NCI-H1930 (cell line): ENCODE measurements at regions not wholly inside any gene's neighbourhood (a gene's known extent, or its start where the extent isn't known, plus 50 kb on each side); places are given as distances from the start of the nearest gene placed in this dataset.

Source experiments
- DNase-seq, 2 experiments: peaks; one replicate each; lab custom pipeline; 2025; lab: John Stamatoyannopoulos, UW

- no peak for DNase-seq
Measured at GRCh38 chr3:76897076-76897475, 142.8 kb upstream of the ROBO2 start.

- no peak for DNase-seq
Measured at GRCh38 chr3:76900596-76900995, 139.3 kb upstream of the ROBO2 start.

- no peak for DNase-seq
Measured at GRCh38 chr3:76908156-76908555, 131.7 kb upstream of the ROBO2 start.

DNA sequence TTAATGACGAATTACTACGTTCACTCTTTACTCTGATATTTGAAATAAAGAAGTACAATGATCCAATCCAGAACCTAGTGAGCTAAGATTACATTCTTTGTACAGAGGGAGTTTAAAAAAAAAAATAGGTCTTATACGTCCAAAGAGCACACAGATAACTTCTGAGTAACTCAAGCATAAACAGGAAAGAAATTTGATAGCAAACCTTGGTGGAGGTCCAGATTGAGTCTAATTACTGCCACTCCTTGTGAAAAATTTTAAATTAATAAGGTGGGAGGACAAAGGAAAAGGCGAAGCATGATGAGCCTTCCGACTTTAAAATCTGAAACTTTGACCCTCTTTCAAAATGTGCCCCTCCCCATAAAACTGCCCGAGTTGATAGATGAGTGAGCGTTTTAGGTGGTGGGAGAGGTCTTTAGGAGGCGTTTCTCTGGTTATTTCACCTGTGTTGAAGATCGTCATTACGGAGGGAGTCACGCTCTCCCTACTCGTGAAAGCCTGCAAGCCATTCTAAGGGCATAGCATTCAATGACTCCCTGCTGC lies 127.0 kb upstream of the ROBO2 start:
- DNase-seq: no peak

DNA sequence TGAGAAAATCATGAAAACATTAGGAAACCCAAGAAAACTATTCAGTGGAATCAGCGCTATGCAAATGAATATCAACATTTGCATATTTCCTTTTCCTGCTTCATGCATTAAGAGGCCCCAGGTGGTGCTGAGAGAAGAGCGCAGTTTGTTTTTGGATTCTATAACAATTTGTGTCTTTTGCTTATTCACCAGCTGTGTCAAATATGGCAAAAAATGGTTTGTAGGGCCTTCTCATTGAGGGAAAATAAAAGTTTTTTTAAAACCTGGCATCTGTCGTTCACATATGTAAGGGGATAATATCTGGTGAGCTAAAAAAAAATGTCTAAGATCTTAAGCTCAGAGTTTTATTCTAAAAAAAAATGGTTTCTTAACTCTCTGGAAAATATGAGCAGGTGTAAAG lies 122.5 kb upstream of the ROBO2 start:
- DNase-seq: no peak

- no peak for DNase-seq
Measured at GRCh38 chr3:76920511-76920910, 119.4 kb upstream of the ROBO2 start.

DNA sequence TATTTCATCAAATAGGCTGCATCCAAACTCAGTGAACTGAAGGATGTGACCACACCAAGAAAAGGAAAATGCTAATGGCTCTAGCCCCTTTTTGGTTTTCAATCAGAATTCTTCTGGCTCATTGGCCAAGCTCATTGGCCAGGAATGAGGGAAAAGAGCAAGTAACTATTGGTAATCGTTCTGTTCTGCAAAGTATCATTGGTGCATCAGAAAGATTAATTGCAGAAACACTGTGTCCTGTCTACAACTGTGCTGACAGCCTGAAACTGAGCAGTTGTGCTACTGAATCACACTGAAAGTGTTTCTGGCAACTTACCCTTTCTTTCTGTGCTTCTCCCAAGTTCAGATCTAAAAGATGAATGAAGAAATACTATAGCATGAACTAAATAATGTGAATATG lies 116.4 kb upstream of the ROBO2 start:
- DNase-seq: no peak

DNA sequence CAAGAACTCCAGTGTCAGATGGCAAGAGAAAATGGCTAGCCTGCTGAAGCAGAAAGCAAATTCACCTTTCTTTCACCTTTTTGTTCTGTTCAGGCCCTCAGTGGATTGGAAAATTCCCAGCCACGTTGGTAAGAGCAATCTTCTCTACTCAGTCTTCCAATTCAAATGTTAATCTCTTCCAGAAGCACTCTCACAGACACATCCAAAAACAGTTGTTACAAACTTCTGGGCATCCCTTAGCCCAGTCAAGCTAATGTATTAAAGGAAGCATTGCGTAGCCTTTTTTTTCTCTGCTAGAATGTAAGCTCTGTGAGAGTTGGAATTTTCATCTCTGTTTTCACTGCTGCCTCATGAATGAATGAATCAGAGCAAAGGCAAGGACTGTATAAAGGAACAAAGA lies 109.2 kb upstream of the ROBO2 start:
- DNase-seq: no peak

GRCh38 chr3:76933245-76933644 lies 106.7 kb upstream of the ROBO2 start:
- DNase-seq: no peak

DNA sequence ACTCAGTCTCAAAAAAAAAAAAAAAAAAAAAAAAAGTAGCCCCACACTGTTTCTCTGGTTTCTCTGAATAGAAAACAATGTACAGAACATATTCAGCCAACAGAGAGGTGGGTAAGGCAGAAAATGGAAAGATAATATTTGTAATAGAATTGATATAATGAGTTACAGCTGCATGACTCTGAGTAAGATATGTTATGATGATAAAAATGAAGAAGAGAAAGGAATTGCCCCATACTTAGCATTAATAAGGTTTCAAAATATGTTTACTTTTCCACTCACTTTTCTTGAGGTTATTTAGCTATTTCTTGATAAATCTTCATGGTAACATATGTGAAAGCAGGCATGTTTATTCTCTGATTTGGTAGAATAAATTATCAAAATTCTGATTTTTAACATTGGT lies 100.9 kb upstream of the ROBO2 start:
- no peak for DNase-seq

GRCh38 chr3:76940181-76940770 lies 99.6 kb upstream of the ROBO2 start:
- no peak for DNase-seq

DNA sequence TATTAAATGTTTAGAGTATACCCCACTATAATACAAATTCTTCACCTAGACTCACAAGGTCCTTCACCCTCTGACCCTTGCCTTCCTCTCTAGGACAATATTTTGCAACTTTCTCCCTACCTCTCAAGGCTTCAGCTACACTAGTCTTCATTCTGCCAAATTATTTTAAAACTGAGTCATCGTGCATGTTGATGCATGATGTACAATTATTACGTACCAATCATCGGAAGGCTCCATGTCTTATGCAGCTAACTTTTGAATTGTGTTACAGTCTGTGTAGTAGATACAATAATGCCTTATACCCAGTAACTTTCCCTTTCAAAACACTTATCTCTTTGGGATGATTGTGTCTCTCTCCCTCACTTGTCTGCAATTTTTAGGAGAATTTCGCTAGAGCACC lies 98.5 kb upstream of the ROBO2 start:
- DNase-seq: no peak

DNA sequence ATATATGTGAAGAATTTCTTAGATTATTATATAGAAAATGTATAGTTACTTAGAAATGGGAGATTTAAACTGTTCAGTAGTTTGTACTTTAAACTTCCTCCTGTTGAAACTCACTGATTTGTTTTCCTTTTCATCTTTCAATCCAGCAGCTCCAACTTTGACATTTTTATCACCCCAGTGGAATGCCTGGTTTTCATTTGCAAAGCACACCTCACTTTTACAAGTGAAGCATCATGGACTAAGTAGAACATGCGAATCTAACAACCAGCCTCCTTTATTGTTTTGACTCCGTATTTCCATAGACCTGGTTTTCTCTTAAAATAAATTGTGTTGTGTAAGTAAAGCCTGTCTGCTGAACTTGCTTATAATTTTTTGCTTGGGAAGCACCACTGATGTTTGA lies 97.8 kb upstream of the ROBO2 start:
- no peak for DNase-seq

DNA sequence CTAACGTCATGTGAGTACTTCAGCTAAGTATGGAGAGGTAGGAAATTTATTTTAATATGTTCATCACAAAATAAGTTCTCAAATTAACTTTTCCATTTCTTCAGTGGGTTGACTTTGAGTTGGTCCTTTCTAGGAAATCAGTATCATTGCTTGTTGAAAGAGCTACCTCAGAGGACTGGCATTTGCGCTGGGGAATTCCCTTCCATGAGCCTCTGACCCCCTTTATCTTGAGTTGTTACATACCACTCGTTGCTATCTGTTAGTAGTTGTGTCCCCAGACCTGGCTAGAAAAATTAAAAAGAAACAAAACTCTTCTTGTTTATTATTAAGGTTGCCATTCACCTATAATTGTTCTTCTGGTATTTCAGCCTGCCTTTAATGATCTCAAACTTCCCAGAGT lies 96.8 kb upstream of the ROBO2 start:
- no peak for DNase-seq

GRCh38 chr3:76943671-76944070 lies 96.2 kb upstream of the ROBO2 start:
- no peak for DNase-seq

DNA sequence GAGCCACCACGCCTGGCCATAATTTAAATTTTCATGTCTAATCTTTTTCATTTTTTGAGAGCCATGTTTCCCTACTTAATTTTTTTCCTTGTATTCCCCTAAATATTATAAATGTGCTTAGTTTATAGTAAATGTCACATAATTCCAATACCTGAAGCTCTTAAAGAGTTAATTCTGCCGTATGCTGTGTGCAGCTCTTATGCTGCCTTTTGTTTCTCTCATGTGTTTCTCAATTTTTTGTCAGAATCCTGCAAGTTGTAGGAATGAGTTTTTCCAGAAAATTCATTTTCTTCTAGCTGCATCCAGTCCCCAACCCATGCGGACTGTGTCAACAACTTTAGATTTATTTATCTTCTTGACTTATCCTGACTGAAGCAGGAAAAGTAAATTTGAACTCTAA lies 90.9 kb upstream of the ROBO2 start:
- DNase-seq: no peak

DNA sequence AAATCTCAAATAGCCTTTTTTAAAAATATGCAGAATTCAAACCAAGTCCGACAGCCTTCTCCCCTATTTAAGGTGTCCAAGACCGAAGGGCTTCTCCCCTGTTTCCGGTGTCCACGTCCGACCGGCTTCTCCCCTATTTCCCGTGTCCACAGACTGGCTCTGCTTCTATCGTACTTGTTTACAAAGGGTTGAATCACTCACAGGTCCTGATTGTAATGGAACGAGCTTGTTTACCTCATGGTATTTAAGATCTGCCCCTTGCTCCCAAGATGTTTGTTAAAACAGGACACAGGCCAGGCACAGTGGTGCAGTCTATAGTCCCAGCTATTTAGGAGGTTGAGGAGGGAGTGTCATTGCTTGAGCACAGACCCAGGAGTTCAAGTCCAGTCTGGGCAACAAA lies 90.4 kb upstream of the ROBO2 start:
- DNase-seq: no peak

DNA sequence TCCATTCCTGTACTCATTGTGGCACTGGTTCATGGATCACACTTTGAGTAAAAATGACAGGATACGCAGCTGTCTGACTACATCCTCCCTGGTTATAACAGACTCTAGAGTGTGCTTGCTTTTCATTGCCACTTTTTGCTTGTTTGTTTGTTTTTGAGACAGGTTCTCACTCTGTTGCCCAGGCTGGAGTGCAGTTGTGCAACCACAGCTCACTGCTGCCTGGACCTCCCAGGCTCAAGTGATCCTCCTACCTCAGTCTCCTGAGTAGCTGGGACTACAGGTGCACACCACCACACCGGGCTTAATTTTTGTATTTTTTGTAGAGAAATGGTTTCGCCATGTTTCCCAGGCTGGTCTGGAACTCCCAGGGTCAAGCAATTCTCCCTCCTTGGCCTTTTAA lies 89.3 kb upstream of the ROBO2 start:
- no peak for DNase-seq

DNA sequence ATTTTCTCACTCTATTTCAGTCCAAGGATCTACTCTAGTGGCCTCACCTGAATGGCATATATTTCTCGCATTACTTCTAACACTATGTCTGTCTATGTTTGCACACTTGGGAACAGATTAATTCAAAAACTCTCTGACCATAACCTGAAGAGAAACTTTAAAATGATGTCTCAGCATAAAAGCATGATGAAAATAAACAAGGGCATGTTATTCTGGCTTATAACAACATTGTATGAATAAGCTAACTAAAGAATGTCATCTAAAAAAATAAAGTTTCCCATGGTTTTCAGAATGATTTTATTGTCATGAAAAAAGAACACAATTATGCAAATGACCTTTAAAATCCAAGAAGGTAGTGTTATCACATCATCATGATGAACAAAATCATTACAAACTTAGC lies 85.5 kb upstream of the ROBO2 start:
- DNase-seq: no peak

DNA sequence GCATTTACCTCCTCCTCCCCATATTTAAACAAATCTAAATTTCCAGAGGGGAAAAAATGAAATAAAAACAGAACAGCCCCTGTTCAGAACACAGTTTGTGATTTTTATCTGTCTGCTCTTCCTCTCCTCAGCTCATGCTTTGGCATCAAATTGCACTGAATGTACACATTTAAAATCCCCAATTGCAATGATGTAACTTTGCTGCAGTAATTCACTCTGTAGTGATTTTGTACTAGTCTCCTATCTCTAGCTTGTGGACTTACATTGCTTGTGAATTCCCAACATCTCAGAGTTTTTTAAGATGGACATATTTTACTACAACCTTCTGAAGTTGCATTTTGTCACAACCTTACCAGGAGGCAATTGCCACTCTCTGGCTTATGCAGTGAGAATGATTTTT lies 81.6 kb upstream of the ROBO2 start:
- no peak for DNase-seq

- DNase-seq: no peak
Measured at GRCh38 chr3:76958861-76959260, 81.0 kb upstream of the ROBO2 start.

DNA sequence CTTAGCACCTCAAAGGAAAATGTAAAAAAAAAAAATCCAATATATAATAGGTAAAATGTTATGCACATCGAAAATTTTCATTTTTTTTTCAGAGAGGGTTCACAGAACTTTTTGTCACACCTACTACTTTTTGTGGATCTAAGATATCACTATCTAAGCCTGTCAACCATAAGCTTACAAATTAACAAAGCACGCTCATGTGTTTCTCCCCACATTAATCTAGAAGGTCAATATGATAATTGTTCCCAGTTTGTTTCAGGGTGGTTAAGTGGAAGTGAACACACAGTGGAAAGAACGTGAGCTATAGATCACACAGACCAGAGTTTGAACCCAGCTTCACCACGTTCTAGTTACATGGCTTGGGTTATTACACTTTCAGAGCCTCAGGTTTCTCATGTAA lies 78.6 kb upstream of the ROBO2 start:
- DNase-seq: no peak

- DNase-seq: no peak
Measured at GRCh38 chr3:76965122-76965725, 74.7 kb upstream of the ROBO2 start.

GRCh38 chr3:76969471-76969870 lies 70.4 kb upstream of the ROBO2 start:
- no peak for DNase-seq
